Caco-2 (cell line): ENCODE measurements at regions not wholly inside any gene's neighbourhood (a gene's known extent, or its start where the extent isn't known, plus 50 kb on each side); places are given as distances from the start of the nearest gene placed in this dataset.

Source experiments
- BruUV-seq: library from RNA; stranded (reverse); fragments of 400-500 nt; replicated peaks from 2 replicates; lab custom pipeline; 2021; lab: Mats Ljungman, UMichigan
- CTCF ChIA-PET: fragments of 300-600 bp; sonication (Branson Sonifier 250); formaldehyde crosslinking; loops from one replicate; lab custom pipeline; 2022; ENCODE audit warnings: antibody characterized with exemption; lab: Charles Lee
- POLR2A ChIA-PET: fragments of 300-600 bp; sonication (Branson Sonifier 250); formaldehyde crosslinking; loops from one replicate; lab custom pipeline; 2022; ENCODE audit warnings: antibody characterized with exemption; lab: Charles Lee
- DNase-seq, 2 experiments: peaks; one replicate each; pipeline versions ENCODE4 v3.0.0 to v3.0.0-alpha.2; 2020 to 2022
- H3K27me3 ChIP-seq: replicated peaks from 2 replicates; pipeline ENCODE4 v1.6.0; 2011; ENCODE audit warnings: low read length; ENCODE audit not compliant: control insufficient read depth, insufficient read depth
- H3K36me3 ChIP-seq: 2 replicates; pipeline ENCODE4 v1.5.1; 2011; ENCODE audit warnings: low read length; ENCODE audit not compliant: control insufficient read depth, insufficient read depth
- H3K4me1 ChIP-seq: fragments of 250-450 bp; sonication (Bioruptor Pico); 2 replicates; pipeline ENCODE4 v1.5.1; 2020; ENCODE audit warnings: mild to moderate bottlenecking
- H3K4me3 ChIP-seq: 2 replicates; pipeline ENCODE4 v1.5.1; 2011; ENCODE audit warnings: low read depth, mild to moderate bottlenecking, control low read depth, low read length
- H3K9me3 ChIP-seq: fragments of 250-450 bp; sonication (Bioruptor Pico); 2 replicates; pipeline ENCODE4 v1.5.1; 2020; ENCODE audit warnings: mild to moderate bottlenecking, moderate library complexity
- H3K27ac Mint-ChIP-seq: one replicate; pipeline ENCODE4 v1.8.0; 2022; ENCODE audit warnings: mixed read lengths; ENCODE audit not compliant: unreplicated experiment
- H3K27me3 Mint-ChIP-seq: one replicate; pipeline ENCODE4 v1.8.0; 2022; ENCODE audit warnings: mixed read lengths; ENCODE audit not compliant: insufficient read depth, unreplicated experiment
- H3K36me3 Mint-ChIP-seq: one replicate; pipeline ENCODE4 v1.8.0; 2022; ENCODE audit warnings: mild to moderate bottlenecking, mixed read lengths; ENCODE audit not compliant: insufficient read depth, unreplicated experiment
- H3K4me1 Mint-ChIP-seq: one replicate; pipeline ENCODE4 v1.8.0; 2022; ENCODE audit warnings: low read depth, mixed read lengths; ENCODE audit not compliant: unreplicated experiment
- H3K4me3 Mint-ChIP-seq: one replicate; pipeline ENCODE4 v1.8.0; 2022; ENCODE audit warnings: mild to moderate bottlenecking, moderate library complexity, mixed read lengths; ENCODE audit not compliant: unreplicated experiment
- H3K9me3 Mint-ChIP-seq: one replicate; pipeline ENCODE4 v1.8.0; 2022; ENCODE audit warnings: mixed read lengths; ENCODE audit not compliant: unreplicated experiment
- CTCF ChIP-seq, 2 experiments: fragments of 200-600 bp in 1 of 2; IDR thresholded peaks; 1 replicate in 1 of 2; 2 replicates in 1 of 2; pipeline versions ENCODE4 v1.5.1 to v1.8.0; 2011 to 2022; ENCODE audit warnings: antibody characterized with exemption in 1 of 2, control low read depth in 1 of 2, inconsistent platforms in 1 of 2, low read depth in 1 of 2, low read length in 1 of 2, mild to moderate bottlenecking in 1 of 2, moderate library complexity in 1 of 2; ENCODE audit not compliant: insufficient read depth in 1 of 2, severe bottlenecking in 1 of 2, unreplicated experiment in 1 of 2
- intact Hi-C: fragments of 100-400 bp; cut with micrococcal nuclease; formaldehyde crosslinking; loops from one replicate; pipeline ENCODE4 v1.10.0; 2022; ENCODE audit not compliant: unreplicated experiment

GRCh38 chr10:69715899-69716606, 85.7 kb upstream of the COL13A1 start:
- Mint-ChIP-seq H3K27me3 (peaks cover 28% of the 10 kb centered on the region), H3K9me3 (no peaks in the 10 kb centered on the region), H3K4me1 (no peaks in the 10 kb centered on the region), H3K4me3 (no peak overlapping the region), H3K27ac (no peak overlapping the region), H3K36me3 (no peaks in the 10 kb centered on the region)
- Histone ChIP-seq H3K4me1 (no peaks in the 10 kb centered on the region), H3K9me3 (0 out of 2 replicates have a peak, but pooled peaks cover 3% of the 10 kb centered on the region), H3K36me3 (no peaks in the 10 kb centered on the region), H3K4me3 (no peak overlapping the region), H3K27me3 (no peaks in the 10 kb centered on the region)
- ChIA-PET CTCF (interaction anchor here (0.6 to 2.6 kb wide), 11 partner anchors 16 to 401 kb away, joined by 3 to 23 read pairs (median 4); no protein-coding TSS in a partner anchor), POLR2A (interaction anchor here (0.6 kb wide), 1 partner anchor 70 kb away, joined by 4 read pairs; no protein-coding TSS in a partner anchor)
- BruUV-seq: no TSS peak
- intact Hi-C loops: loop anchor here (2.0 kb wide), 1 partner anchor 201 kb away; no protein-coding TSS in a partner anchor
- no peak for TF ChIP-seq CTCF (IDR thresholded peaks at IDR 0.05; ENCODE audit: insufficient read depth in 1 of 2, low read depth in 1 of 2, low read length in 1 of 2, severe bottlenecking in 1 of 2, unreplicated experiment in 1 of 2)
- no peak for DNase-seq

- H3K27ac Mint-ChIP-seq: no peak overlapping the region
Observed at GRCh38 chr10:69716711-69717560, 84.8 kb upstream of the COL13A1 start.

More at GRCh38 chr10:69716711-69717560, 84.8 kb upstream of the COL13A1 start:
- Mint-ChIP-seq H3K9me3 (no peaks in the 10 kb centered on the region), H3K4me3 (no peak overlapping the region), H3K36me3 (no peaks in the 10 kb centered on the region), H3K4me1 (no peaks in the 10 kb centered on the region), H3K27me3 (peaks cover 24% of the 10 kb centered on the region)
- peak; percentile 94 to 99 for TF ChIP-seq CTCF (IDR thresholded peaks at IDR 0.05; ENCODE audit: insufficient read depth in 1 of 2, low read depth in 1 of 2, low read length in 1 of 2, severe bottlenecking in 1 of 2, unreplicated experiment in 1 of 2)
- Histone ChIP-seq H3K4me3 (no peak overlapping the region), H3K4me1 (no peaks in the 10 kb centered on the region), H3K9me3 (0 out of 2 replicates have a peak, but pooled peaks cover 8% of the 10 kb centered on the region), H3K36me3 (no peaks in the 10 kb centered on the region), H3K27me3 (no peaks in the 10 kb centered on the region)
- intact Hi-C loops: loop anchor here (1.0 to 2.0 kb wide), 3 partner anchors 21 to 202 kb away; no protein-coding TSS in a partner anchor
- DNase-seq: peak; percentile 73 to 86
- ChIA-PET POLR2A (no interaction called here), CTCF (interaction anchor here (0.7 to 2.6 kb wide), 6 partner anchors 17 to 402 kb away, joined by 3 to 23 read pairs (median 4); no protein-coding TSS in a partner anchor)
- BruUV-seq: no TSS peak
